GM19468 (cell line): ENCODE measurements at regions not wholly inside any gene's neighbourhood (a gene's known extent, or its start where the extent isn't known, plus 50 kb on each side); places are given as distances from the start of the nearest gene placed in this dataset.
"Not testable (repeated sequence)": the region's sequence is repeated elsewhere in the genome, so short reads cannot be mapped to it uniquely, and the experiment has no call there.

ENCODE experiments used
- ATAC-seq: cut with Tn5 transposase; IDR thresholded peaks from one replicate; pipeline ENCODE4 v1.9.1; 2021; ENCODE audit warnings: mild to moderate bottlenecking, moderate library complexity, moderate number of reproducible peaks; ENCODE audit not compliant: unreplicated experiment; ENCODE audit errors: extremely low read depth

DNA sequence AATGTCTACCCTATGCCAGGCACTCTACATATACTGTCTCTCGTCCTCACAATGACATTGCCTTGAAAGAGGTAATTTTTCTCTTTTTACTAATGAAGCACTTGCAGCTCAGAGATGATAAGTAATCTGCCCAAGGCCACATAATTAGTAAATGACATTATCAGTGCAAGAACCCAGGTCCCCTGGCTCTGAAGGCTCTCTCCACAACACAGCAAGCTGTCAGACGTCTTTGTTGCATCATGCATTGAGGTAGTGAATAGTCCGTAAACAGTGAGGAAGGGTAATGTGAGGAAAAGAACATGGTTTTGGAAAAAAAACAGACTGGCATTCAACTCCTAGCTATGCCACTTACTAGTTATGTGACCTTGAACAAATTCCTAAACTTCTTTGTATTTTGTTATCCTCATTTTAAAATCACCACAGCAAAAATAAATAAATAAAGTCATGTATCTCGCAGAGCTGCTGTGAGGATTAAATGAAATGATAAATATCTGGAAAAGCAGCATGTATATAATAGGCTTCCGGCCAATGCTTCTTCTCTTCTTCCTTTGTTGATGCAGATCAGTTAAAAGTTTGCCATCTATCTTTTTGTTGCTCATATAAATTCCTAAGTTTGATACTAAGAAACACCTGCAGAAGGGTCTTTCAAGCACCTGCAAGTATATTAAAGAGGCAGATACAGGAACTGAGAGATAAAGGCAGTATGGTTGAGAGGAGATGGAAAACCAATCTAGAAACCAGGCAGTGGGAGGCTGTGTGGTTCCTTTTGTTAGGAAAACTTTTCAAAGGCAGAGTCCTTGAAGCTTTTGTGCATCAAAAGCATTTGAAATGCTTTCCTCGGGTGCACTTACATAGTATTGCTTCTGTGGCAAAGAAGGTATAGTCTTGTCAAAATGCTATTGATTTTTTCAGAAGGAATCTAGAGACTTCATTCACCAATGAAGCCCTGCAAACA lies 82.8 kb downstream of the BTG1 start:
- no peak for ATAC-seq

GRCh38 chr12:92061061-92061460 lies 84.6 kb downstream of the BTG1 start:
- ATAC-seq, result no peak

- no peak for ATAC-seq
These were observed 85.7 kb downstream of the BTG1 start for GRCh38 chr12:92059960-92060359.

GRCh38 chr12:92058664-92059063 lies 87.0 kb downstream of the BTG1 start:
- no peak for ATAC-seq

DNA sequence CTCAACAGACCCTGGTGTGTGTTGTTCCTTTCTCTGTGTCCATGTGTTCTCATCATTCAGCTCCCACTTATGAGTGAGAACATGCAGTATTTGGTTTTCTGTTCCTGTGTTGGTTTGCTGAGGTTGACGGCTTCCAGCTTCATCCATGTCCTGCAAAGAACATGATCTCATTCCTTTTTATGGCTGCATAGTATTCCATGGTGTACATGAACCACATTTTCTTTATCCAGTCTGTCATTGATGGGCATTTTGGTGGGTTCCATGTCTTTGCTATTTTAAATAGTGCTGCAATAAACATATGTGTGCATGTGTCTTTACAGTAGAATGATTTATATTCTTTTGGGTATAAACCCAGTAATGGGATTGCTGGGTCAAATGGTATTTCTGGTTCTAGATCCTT lies 88.9 kb downstream of the BTG1 start:
- not testable (repeated sequence) for ATAC-seq

GRCh38 chr12:92056290-92056689 lies 89.4 kb downstream of the BTG1 start:
- no peak for ATAC-seq

- no peak for ATAC-seq
These were observed 89.8 kb downstream of the BTG1 start for GRCh38 chr12:92055877-92056276.

DNA sequence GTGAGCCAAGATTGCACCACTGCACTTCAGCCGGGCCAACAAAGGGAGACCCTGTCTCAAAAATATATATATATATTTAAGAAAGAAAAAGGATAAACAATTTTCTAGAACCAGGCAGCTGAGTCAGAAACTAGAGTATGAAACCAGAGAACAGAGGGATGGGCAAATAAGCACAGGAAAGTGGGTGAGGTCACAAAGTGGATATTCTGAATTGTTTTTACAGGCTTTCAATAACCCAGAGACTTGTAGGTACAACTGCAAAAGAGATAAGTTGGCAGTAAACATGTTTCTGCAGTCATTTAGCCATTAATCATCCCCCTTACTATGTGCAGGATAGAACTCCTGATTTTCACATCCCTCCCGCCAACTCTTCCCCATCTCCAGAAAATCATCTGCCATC lies 94.2 kb downstream of the BTG1 start:
- no peak for ATAC-seq

GRCh38 chr12:92049403-92049802 lies 96.2 kb downstream of the BTG1 start:
- ATAC-seq, result peak; percentile 53

DNA sequence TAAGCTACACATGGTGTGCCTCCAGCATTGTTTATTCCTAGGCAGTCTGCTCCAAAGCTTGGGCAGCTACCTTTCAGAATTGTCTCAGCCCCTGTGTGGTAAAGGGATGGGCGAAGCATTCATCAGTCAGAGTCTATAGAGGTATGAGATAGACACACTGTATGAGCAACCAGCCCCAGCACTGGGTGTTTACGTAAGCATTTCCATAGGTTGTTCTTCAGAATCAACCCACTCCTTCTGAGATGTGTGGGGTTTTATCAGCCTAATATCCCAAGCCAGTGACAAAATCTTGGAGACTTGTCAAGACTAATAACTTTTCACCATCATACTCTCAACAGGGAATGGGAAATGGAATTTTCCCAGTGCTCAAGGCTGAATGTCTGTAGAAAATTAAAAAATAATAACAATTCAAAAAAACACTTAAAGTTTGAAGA lies 98.2 kb downstream of the BTG1 start:
- no peak for ATAC-seq

GRCh38 chr12:92046557-92047392 lies 98.9 kb downstream of the BTG1 start:
- ATAC-seq, result no peak

DNA sequence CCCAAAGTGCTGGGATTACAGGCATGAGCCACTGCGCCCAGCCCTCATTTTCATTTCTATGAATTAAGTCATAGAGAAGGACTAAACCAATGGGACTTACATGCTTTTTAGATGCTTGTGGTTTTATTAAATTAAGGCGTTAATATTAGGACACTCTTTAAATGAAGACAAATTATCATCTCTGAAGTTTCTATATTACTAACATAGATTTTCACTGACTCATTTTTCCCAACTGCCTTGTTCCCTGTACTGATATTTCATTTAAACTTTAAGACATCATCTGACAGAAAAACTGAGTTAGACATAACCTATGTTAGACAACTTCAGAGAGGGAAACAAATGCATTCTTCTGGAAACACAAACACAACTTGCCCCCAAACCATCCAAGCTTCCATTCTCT lies 99.8 kb downstream of the BTG1 start:
- ATAC-seq, result no peak

DNA sequence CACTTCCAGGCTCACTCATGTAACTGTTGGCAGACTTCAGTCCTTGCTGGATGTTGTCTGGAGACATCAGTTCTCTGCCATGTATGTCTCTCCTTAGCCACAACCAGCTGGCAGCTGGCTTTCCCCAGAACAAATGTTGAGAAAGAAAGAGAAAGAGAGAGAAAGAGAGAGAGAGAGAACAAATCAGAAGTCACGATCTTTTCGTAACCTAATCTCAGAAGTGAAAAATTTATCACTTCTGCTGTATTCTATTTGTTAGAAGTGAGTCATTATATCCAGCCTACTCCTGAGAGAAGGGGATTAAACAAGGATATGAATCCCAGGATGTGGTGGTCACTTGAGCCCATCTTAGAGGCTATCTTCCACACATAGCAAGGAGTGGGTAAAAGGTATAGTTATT lies 101.2 kb downstream of the BTG1 start:
- ATAC-seq, result no peak

GRCh38 chr12:92042791-92043531 lies 102.7 kb downstream of the BTG1 start:
- ATAC-seq, result no peak

GRCh38 chr12:92041742-92042141 lies 103.9 kb downstream of the BTG1 start:
- peak; percentile 31 for ATAC-seq

DNA sequence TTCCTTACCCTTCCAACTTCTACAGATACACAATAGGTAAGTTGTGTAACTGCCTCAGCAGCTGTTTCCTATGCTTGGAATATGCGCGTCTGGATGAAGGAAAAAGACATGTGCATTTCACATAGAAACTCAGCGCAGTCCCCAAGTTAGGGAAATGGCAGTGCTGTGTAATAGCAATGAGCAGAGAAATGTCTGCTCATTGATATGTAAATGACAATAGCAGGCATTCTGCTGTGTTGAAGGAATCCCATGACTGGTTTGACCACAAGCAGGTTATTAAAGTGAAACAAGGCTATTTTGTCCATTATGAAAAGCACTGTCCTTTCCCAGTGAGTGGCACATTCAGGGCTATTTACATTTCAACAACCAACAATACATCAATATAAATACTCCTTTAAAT lies 106.6 kb downstream of the BTG1 start:
- no peak for ATAC-seq

GRCh38 chr12:92038476-92038875 lies 107.2 kb downstream of the BTG1 start:
- no peak for ATAC-seq

DNA sequence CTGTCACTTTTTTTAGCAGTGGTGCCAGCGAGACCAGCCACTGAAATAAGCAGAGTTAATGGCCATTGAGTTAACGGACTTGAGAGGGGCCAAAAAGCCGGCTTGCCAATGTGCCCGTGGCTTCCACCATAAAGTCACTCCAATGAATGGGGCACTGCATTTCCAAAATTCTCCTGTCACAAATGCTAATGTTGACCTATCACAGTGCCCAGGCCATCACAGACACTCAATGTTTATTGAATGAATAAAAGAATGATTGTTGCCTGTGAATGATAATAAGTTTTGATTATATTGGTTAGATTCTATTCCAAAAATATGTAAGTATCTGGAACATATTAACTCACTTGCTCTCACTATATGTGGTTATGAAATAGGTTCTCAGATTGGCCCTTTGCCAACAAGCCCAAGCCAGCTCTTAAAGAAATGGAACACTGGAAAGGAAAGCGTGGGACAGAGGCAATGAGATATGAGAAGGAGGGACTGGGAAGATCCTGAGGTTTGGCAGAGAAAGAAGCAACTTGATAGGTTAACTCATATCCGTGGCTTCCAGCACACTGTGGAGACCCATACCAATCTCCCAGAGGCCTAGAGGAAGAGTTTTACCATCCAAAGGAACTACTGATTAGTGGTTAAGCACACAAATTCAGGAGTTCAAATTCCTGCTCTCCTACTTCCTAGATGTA lies 108.7 kb downstream of the BTG1 start:
- ATAC-seq, result no peak

GRCh38 chr12:92036061-92036620 lies 109.5 kb downstream of the BTG1 start:
- ATAC-seq, result no peak

GRCh38 chr12:92035477-92035876 lies 110.2 kb downstream of the BTG1 start:
- no peak for ATAC-seq
